GM12892 (cell line): ENCODE measurements at regions not wholly inside any gene's neighbourhood (a gene's known extent, or its start where the extent isn't known, plus 50 kb on each side); places are given as distances from the start of the nearest gene placed in this dataset.

Source experiments
- POLR2A ChIP-seq: IDR thresholded peaks from 2 replicates; pipeline ENCODE4 v1.6.1; 2011; ENCODE audit warnings: low read depth, low read length, control low read depth
- POLR2AphosphoS5 ChIP-seq: IDR thresholded peaks from 2 replicates; pipeline ENCODE4 v1.6.1; 2011; ENCODE audit warnings: low read depth, low read length, control low read depth
- TAF1 ChIP-seq: IDR thresholded peaks from 2 replicates; pipeline ENCODE4 v1.6.1; 2011; ENCODE audit warnings: low read depth, mild to moderate bottlenecking, control low read depth, low read length, borderline replicate concordance

GRCh38 chr9:90188656-90189055 is 454.0 kb downstream of the DIRAS2 start:
- TF ChIP-seq POLR2A (no peak), POLR2AphosphoS5 (no peak), TAF1 (no peak)
